Astrocyte (in vitro differentiated cells and primary cell): ENCODE measurements at regions not wholly inside any gene's neighbourhood (a gene's known extent, or its start where the extent isn't known, plus 50 kb on each side); places are given as distances from the start of the nearest gene placed in this dataset.

Source experiments
- EZH2 ChIP-seq: IDR thresholded peaks from 2 replicates; pipeline ENCODE4 v1.6.1; 2012; ENCODE audit warnings: mild to moderate bottlenecking, low read length, inconsistent platforms; ENCODE audit not compliant: insufficient read depth
- TF ChIP-seq, protein P1 (sequence below): IDR thresholded peaks from 2 replicates; pipeline ENCODE4 v1.5.1; 2011; ENCODE audit warnings: low read depth, mild to moderate bottlenecking, inconsistent platforms, low read length, moderate library complexity; ENCODE audit not compliant: insufficient read depth

DNA sequence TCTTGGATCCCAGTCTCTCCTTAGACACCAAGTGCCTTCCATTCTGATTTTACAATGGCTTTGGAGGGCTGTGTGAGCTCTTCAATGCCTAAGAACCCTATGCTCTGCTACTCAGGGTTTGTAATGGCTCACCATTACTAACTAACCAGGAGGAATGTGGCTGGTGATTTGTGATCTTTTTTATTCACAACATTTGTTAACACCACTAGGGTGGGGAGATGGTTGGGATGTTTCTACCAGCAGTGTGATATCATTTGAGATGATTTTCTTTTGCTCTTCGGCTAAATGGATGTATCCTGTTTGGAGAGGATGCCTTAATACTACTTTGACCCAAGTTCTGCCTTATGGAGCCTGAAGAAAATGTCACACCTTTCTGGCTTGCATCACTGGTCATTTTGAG lies 226.9 kb downstream of the MFSD1 start:
- TF ChIP-seq EZH2 = no peak
- TF ChIP-seq, protein P1, sequence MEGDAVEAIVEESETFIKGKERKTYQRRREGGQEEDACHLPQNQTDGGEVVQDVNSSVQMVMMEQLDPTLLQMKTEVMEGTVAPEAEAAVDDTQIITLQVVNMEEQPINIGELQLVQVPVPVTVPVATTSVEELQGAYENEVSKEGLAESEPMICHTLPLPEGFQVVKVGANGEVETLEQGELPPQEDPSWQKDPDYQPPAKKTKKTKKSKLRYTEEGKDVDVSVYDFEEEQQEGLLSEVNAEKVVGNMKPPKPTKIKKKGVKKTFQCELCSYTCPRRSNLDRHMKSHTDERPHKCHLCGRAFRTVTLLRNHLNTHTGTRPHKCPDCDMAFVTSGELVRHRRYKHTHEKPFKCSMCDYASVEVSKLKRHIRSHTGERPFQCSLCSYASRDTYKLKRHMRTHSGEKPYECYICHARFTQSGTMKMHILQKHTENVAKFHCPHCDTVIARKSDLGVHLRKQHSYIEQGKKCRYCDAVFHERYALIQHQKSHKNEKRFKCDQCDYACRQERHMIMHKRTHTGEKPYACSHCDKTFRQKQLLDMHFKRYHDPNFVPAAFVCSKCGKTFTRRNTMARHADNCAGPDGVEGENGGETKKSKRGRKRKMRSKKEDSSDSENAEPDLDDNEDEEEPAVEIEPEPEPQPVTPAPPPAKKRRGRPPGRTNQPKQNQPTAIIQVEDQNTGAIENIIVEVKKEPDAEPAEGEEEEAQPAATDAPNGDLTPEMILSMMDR = no peak
